CD14-positive monocyte (primary cell): ENCODE measurements at regions not wholly inside any gene's neighbourhood (a gene's known extent, or its start where the extent isn't known, plus 50 kb on each side); places are given as distances from the start of the nearest gene placed in this dataset.
A peak's percentile ranks its signal among the peaks of the same experiment; 100 is the strongest.

Experiments
- DNase-seq, 3 donors: peaks; one replicate each; pipeline ENCODE4 v3.0.0-alpha.2; 2011 to 2022
- H2AFZ ChIP-seq: 2 replicates; pipeline ENCODE4 v1.6.0; 2012; ENCODE audit warnings: mild to moderate bottlenecking, low read depth, low read length, inconsistent platforms; ENCODE audit not compliant: insufficient read depth, poor library complexity, severe bottlenecking
- H3K27ac ChIP-seq, 2 donors: 1 replicate in 1 of 2; 2 replicates in 1 of 2; pipeline ENCODE4 v1.5.1; 2012 to 2013; ENCODE audit warnings: low read length in 2 of 2, control low read depth in 1 of 2, inconsistent platforms in 1 of 2, low read depth in 1 of 2, mild to moderate bottlenecking in 1 of 2
- H3K27me3 ChIP-seq, 2 donors: one replicate each; pipeline versions ENCODE4 v1.6.0 to v1.6.1; 2011 to 2013; ENCODE audit warnings: low read length in 2 of 2; ENCODE audit not compliant: control insufficient read depth in 2 of 2, insufficient read depth in 2 of 2
- H3K36me3 ChIP-seq, 2 donors: replicated peaks in 1 of 2; 1 replicate in 1 of 2; 2 replicates in 1 of 2; pipeline versions ENCODE4 v1.5.1 to v1.6.1; 2012 to 2013; ENCODE audit warnings: low read length in 2 of 2, control low read depth in 1 of 2, inconsistent platforms in 1 of 2, mild to moderate bottlenecking in 1 of 2; ENCODE audit not compliant: insufficient read depth in 2 of 2, control insufficient read depth in 1 of 2
- H3K4me1 ChIP-seq, 2 donors: 1 replicate in 1 of 2; 2 replicates in 1 of 2; pipeline versions ENCODE4 v1.5.1 to v1.6.1; 2012 to 2013; ENCODE audit warnings: low read length in 2 of 2, control low read depth in 1 of 2, inconsistent platforms in 1 of 2, mild to moderate bottlenecking in 1 of 2, moderate library complexity in 1 of 2; ENCODE audit not compliant: insufficient read depth in 2 of 2, control insufficient read depth in 1 of 2
- H3K4me2 ChIP-seq: replicated peaks from 2 replicates; pipeline ENCODE3; 2012; ENCODE audit warnings: low read length, moderate library complexity, mild to moderate bottlenecking; ENCODE audit not compliant: poor library complexity, severe bottlenecking; ENCODE audit errors: extremely low read depth
- H3K4me3 ChIP-seq, 3 experiments: fragments of 200-600 bp in 1 of 3; sonication (generic) in 1 of 3; replicated peaks in 1 of 3; 1 replicate in 2 of 3; 2 replicates in 1 of 3; pipeline ENCODE4 v1.5.1; 2011 to 2013; ENCODE audit warnings: low read length in 3 of 3, mild to moderate bottlenecking in 3 of 3, control low read depth in 2 of 3, low read depth in 2 of 3, inconsistent platforms in 1 of 3, moderate library complexity in 1 of 3
- H3K79me2 ChIP-seq: 2 replicates; pipeline ENCODE4 v1.6.0; 2012; ENCODE audit warnings: mild to moderate bottlenecking, control low read depth, inconsistent platforms, low read length, moderate library complexity; ENCODE audit not compliant: insufficient read depth
- H3K9ac ChIP-seq: 2 replicates; pipeline ENCODE4 v1.6.0; 2017; ENCODE audit warnings: low read length, mild to moderate bottlenecking; ENCODE audit not compliant: insufficient read depth, poor library complexity, severe bottlenecking
- H3K9me3 ChIP-seq, 2 donors: replicated peaks in 1 of 2; 1 replicate in 1 of 2; 2 replicates in 1 of 2; pipeline versions ENCODE4 v1.5.1 to v1.6.1; 2012 to 2013; ENCODE audit warnings: low read length in 2 of 2, control low read depth in 1 of 2; ENCODE audit not compliant: control insufficient read depth in 1 of 2, insufficient read depth in 1 of 2
- H4K20me1 ChIP-seq: 2 replicates; pipeline ENCODE4 v1.6.0; 2012; ENCODE audit warnings: mild to moderate bottlenecking, low read length, control low read depth, moderate library complexity; ENCODE audit not compliant: insufficient read depth
- H3K27ac Mint-ChIP-seq, 7 donors: one replicate each; pipeline ENCODE4 v1.8.0; 2020; ENCODE audit warnings: mild to moderate bottlenecking in 7 of 7, mixed read lengths in 7 of 7, moderate library complexity in 6 of 7, inconsistent platforms in 2 of 7
- H3K27me3 Mint-ChIP-seq, 3 donors: one replicate each; pipeline ENCODE4 v1.8.0; 2021 to 2022; ENCODE audit warnings: low read depth in 3 of 3, mild to moderate bottlenecking in 3 of 3, mixed read lengths in 3 of 3, moderate library complexity in 3 of 3, inconsistent platforms in 1 of 3
- H3K36me3 Mint-ChIP-seq, 2 donors: one replicate each; pipeline ENCODE4 v1.8.0; 2020; ENCODE audit warnings: mixed read lengths in 2 of 2, inconsistent platforms in 1 of 2, mild to moderate bottlenecking in 1 of 2
- H3K4me1 Mint-ChIP-seq: one replicate; pipeline ENCODE4 v1.8.0; 2020; ENCODE audit warnings: mild to moderate bottlenecking, mixed read lengths
- H3K4me3 Mint-ChIP-seq, 2 donors: one replicate each; pipeline ENCODE4 v1.8.0; 2020; ENCODE audit warnings: mild to moderate bottlenecking in 2 of 2, mixed read lengths in 2 of 2, moderate library complexity in 1 of 2
- H3K9me3 Mint-ChIP-seq, 7 donors: one replicate each; pipeline ENCODE4 v1.8.0; 2020 to 2022; ENCODE audit warnings: mixed read lengths in 7 of 7, mild to moderate bottlenecking in 6 of 7, moderate library complexity in 6 of 7, inconsistent platforms in 2 of 7
- CTCF ChIP-seq: fragments of 200-600 bp; IDR thresholded peaks from one replicate; pipeline ENCODE4 v1.8.0; 2022; ENCODE audit warnings: antibody characterized with exemption, mild to moderate bottlenecking
- WGBS: methylation state at CpG from one replicate; pipeline ENCODE4 v1.1.5; 2013; ENCODE audit warnings: missing lambda C conversion rate; ENCODE audit not compliant: insufficient coverage; 5-methylcytosine and 5-hydroxymethylcytosine counted together
- intact Hi-C, 2 donors: fragments of 100-400 bp; cut with micrococcal nuclease; formaldehyde crosslinking; loops; one replicate each; pipeline versions ENCODE4 v1.15.0 to v1.15.1; 2023

GRCh38 chr16:87042551-87043230 lies 274.5 kb downstream of the C16orf95 start:
- H3K27ac Mint-ChIP-seq, result peak overlapping the region in 2 of 7 donors; percentile 11 to 69
- 45% methylated on average over 20 of the region's 20 CpGs for WGBS
- H3K4me1 ChIP-seq, result no peaks in the 10 kb centered on the region
- no peaks in the 10 kb centered on the region for H3K36me3 ChIP-seq
- H2AFZ ChIP-seq, result no peak overlapping the region
- H3K27me3 ChIP-seq, result no peaks in the 10 kb centered on the region
- TF ChIP-seq CTCF, result no peak
- no peaks in the 10 kb centered on the region for H4K20me1 ChIP-seq
- DNase-seq, result no peak
- peaks cover 8 to 24% (median 17%) of the 10 kb centered on the region in 3 donors for H3K27me3 Mint-ChIP-seq
- peaks cover 0 to 2% (median 0%) of the 10 kb centered on the region in 7 donors for H3K9me3 Mint-ChIP-seq
- peak overlapping the region; percentile 6 to 54 for H3K4me3 Mint-ChIP-seq
- H3K4me3 ChIP-seq, result no peak overlapping the region
- peaks cover 23% of the 10 kb centered on the region for H3K4me1 Mint-ChIP-seq
- H3K9ac ChIP-seq, result no peak overlapping the region
- H3K4me2 ChIP-seq, result no peak overlapping the region
- no peak overlapping the region for H3K27ac ChIP-seq
- H3K9me3 ChIP-seq, result no peaks in the 10 kb centered on the region
- H3K36me3 Mint-ChIP-seq, result no peaks in the 10 kb centered on the region
- no peaks in the 10 kb centered on the region for H3K79me2 ChIP-seq
- intact Hi-C loops, result no loop called here

- TF ChIP-seq CTCF, result no peak
- Mint-ChIP-seq H3K4me3 (peak overlapping the region in 1 of 2 donors; percentile 54), H3K4me1 (peaks cover 22% of the 10 kb centered on the region), H3K27ac (peak overlapping the region in 2 of 7 donors; percentile 49 to 69), H3K36me3 (no peaks in the 10 kb centered on the region), H3K27me3 (peaks cover 8 to 23% (median 14%) of the 10 kb centered on the region in 3 donors), H3K9me3 (no peaks in the 10 kb centered on the region)
- intact Hi-C loops, result no loop called here
- DNase-seq, result no peak
- WGBS, result 56% methylated on average over 13 of the region's 20 CpGs
- no peak overlapping the region for H3K9ac ChIP-seq
- H3K79me2 ChIP-seq, result no peaks in the 10 kb centered on the region
- no peaks in the 10 kb centered on the region for H3K36me3 ChIP-seq
- H3K27ac ChIP-seq, result no peak overlapping the region
- H3K9me3 ChIP-seq, result no peaks in the 10 kb centered on the region
- no peak overlapping the region for H3K4me3 ChIP-seq
- H2AFZ ChIP-seq, result no peak overlapping the region
- no peaks in the 10 kb centered on the region for H3K4me1 ChIP-seq
- H3K27me3 ChIP-seq, result no peaks in the 10 kb centered on the region
- no peak overlapping the region for H3K4me2 ChIP-seq
- no peaks in the 10 kb centered on the region for H4K20me1 ChIP-seq
These were observed 273.8 kb downstream of the C16orf95 start for GRCh38 chr16:87043231-87044031.
